Psoas muscle (tissue), 7 donors: ENCODE measurements at regions not wholly inside any gene's neighbourhood (a gene's known extent, or its start where the extent isn't known, plus 50 kb on each side); places are given as distances from the start of the nearest gene placed in this dataset.
A peak's percentile ranks its signal among the peaks of the same experiment; 100 is the strongest.

Experiments used
- ATAC-seq, 4 donors: fragments of 200-7000 bp; cut with Tn5 transposase; one replicate each; pipeline ENCODE4 v1.9.1; 2020; ENCODE audit warnings: moderate library complexity in 3 of 4, mild to moderate bottlenecking in 2 of 4
- DNase-seq, 2 donors: peaks; one replicate each; pipeline ENCODE4 v3.0.0-alpha.2; 2020
- H3K27ac ChIP-seq: fragments of 200-600 bp; one replicate; pipeline ENCODE4 v1.8.0; 2022
- H3K27me3 ChIP-seq, 3 donors: fragments of 200-600 bp in 1 of 3; one replicate each; pipeline versions ENCODE4 v1.6.1 to v1.8.0; 2013 to 2022; ENCODE audit warnings: low read length in 2 of 3, mild to moderate bottlenecking in 2 of 3, moderate library complexity in 1 of 3; ENCODE audit not compliant: insufficient read depth in 3 of 3
- H3K36me3 ChIP-seq, 2 donors: fragments of 200-600 bp in 1 of 2; one replicate each; pipeline versions ENCODE4 v1.6.1 to v1.8.0; 2013 to 2022; ENCODE audit warnings: low read depth in 1 of 2, mild to moderate bottlenecking in 1 of 2, moderate library complexity in 1 of 2; ENCODE audit not compliant: insufficient read depth in 1 of 2
- H3K4me1 ChIP-seq: fragments of 200-600 bp; one replicate; pipeline ENCODE4 v1.8.0; 2022
- H3K4me3 ChIP-seq: fragments of 200-600 bp; one replicate; pipeline ENCODE4 v1.8.0; 2022; ENCODE audit warnings: mild to moderate bottlenecking
- H3K9me3 ChIP-seq: fragments of 200-600 bp; one replicate; pipeline ENCODE4 v1.8.0; 2022
- WGBS, 3 donors: extraction: QIAGEN DNeasy Blood & Tissue Kit; methylation state at CpG; one replicate each; pipeline versions ENCODE4 v1.1.6 to v1.1.7; 2013; 5-methylcytosine and 5-hydroxymethylcytosine counted together
- intact Hi-C, 2 donors: fragments of 100-400 bp; cut with DNase I; formaldehyde crosslinking; loops; one replicate each; pipeline versions ENCODE4 v1.11.0 to v1.14.2; 2022
- TF ChIP-seq, protein P1 (sequence below): fragments of 200-600 bp; IDR thresholded peaks from one replicate; pipeline ENCODE4 v1.8.0; 2022; ENCODE audit warnings: antibody characterized with exemption
- donor health status: healthy with polysubstance abuse.
- donor health status: DM: no; HTN: no; CAD: no; lungs with moderate emphysema.
- donor health status: Bipolar disorder and iron deficiency.
- donor health status: healthy.
- donor health status: DM: yes; HTN: yes; CAD: no.
- donor health status: DM: no; HTN: no; CAD: no.
- donor health status: DM: yes; HTN: yes; CAD: no.

DNA sequence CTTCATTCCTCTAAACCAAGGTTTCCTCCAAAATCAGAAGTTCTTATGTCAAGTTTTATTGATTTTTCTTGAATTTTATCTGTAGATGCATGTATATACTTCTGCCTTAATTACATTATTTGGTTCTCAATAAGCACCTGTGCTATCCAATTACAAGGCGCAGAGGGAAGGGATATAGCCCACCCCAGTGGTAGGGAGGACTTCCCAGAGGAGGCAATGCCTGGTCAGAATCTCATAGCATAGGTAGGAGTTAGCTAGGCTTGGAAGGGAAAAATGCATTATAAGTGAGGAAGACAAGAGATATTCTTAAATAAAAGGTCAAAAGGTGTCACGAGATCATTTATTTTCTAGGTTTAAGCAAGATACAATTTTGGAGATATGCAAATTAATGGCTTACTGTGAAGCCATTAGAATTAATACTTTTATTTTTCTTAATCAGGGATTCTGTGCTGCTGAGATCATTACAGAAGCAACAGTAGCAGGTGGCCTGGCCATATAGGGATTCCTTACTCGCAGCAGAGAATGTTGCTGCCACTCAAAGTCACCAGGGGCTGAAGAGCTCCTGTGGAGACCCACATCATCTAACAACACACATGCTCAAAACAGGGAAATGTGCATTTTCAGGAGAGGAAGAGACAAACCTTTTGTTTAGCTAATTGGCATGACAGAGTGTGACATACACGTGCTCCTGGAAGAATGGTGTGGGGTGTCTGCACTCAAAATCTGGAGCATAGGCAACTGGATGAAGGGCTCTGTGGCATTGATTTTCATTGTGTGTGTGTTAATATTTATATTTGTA, 178.3 kb downstream of the ATG4C start:
- TF ChIP-seq, protein P1, sequence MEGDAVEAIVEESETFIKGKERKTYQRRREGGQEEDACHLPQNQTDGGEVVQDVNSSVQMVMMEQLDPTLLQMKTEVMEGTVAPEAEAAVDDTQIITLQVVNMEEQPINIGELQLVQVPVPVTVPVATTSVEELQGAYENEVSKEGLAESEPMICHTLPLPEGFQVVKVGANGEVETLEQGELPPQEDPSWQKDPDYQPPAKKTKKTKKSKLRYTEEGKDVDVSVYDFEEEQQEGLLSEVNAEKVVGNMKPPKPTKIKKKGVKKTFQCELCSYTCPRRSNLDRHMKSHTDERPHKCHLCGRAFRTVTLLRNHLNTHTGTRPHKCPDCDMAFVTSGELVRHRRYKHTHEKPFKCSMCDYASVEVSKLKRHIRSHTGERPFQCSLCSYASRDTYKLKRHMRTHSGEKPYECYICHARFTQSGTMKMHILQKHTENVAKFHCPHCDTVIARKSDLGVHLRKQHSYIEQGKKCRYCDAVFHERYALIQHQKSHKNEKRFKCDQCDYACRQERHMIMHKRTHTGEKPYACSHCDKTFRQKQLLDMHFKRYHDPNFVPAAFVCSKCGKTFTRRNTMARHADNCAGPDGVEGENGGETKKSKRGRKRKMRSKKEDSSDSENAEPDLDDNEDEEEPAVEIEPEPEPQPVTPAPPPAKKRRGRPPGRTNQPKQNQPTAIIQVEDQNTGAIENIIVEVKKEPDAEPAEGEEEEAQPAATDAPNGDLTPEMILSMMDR: no peak
- Histone ChIP-seq H3K9me3 (no peaks in the 10 kb centered on the region), H3K4me3 (no peak overlapping the region), H3K27me3 (no peaks in the 10 kb centered on the region), H3K27ac (no peak overlapping the region), H3K36me3 (no peaks in the 10 kb centered on the region), H3K4me1 (no peaks in the 10 kb centered on the region)
- ATAC-seq (no peak), DNase-seq (no peak)
- 53 to 54% (median 53%) methylated on average over 4 of the region's 4 CpGs for WGBS, 3 donors
- intact Hi-C loops: no loop called here

DNA sequence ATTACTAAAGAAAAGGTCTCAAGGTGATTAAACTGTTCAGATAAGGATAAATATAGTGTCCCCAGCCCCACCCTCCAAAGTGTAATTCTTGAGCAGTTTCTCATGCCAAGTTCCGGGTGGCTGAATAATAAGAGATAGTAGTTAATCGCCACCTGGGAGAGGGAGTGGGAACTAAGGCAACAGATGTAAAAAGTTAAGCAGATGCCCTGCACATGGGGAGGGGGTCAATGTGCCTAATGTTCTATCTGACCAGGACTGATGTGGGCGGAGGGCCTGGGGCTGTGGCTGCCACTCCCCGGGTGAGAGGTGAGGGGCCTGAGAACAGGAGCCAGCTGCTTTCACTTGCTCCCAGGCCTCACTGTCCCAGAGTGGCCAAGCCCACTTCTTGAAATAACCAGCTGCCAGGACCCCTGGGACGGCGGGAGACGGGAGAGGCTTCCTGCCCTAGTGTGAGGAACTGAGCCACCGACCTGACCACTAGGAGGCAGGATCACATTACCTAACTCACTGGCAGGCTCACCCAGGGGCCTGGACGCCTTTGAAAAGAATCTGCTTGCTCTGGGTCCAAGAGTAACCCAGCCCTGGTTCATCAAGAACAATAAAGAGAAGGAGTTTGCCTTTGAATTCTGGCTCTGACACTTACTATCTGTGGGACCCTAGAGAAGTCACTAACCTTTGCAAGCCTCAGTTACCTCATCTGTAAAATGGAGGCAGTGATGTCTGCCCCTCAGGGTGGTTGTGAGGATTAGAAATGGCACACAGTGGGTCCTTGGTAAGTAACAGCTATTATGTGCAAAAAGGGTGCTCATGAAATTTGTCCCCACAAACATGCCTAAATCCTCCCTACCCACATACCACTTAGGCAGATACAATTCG, 179.2 kb downstream of the ATG4C start:
- no peaks in the 10 kb centered on the region for H3K36me3 ChIP-seq
- no peaks in the 10 kb centered on the region for H3K4me1 ChIP-seq
- no peak for ATAC-seq
- no peak overlapping the region for H3K4me3 ChIP-seq
- no peaks in the 10 kb centered on the region for H3K9me3 ChIP-seq
- 18 to 23% (median 22%) methylated on average over 10 of the region's 10 CpGs for WGBS, 3 donors
- no peaks in the 10 kb centered on the region for H3K27me3 ChIP-seq
- TF ChIP-seq, protein P1: peak; percentile 16
- no peak for DNase-seq
- no peak overlapping the region for H3K27ac ChIP-seq
- intact Hi-C loops: no loop called here

DNA sequence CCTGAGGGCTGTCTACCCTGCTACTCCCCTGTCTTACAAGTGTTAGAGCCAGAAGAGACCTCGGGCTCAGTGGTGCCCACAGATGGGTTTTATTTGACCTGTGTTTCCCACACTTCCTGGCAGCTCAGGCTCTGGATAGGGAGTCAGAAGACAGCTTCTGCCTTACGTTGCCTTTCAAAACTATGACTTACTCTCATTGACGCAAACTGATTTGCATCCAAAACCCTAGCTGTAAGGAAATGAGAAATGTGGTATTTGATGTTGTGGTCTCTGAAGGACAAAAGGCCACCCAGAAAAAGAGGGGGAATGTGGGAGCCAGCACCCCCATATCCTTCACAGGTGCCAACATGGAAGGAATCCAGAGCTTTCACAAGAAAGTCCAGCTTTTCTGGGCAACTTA, 180.2 kb downstream of the ATG4C start:
- H3K9me3 ChIP-seq: no peaks in the 10 kb centered on the region
- ATAC-seq (no peak), DNase-seq (no peak)
- no peak overlapping the region for H3K4me3 ChIP-seq
- no peaks in the 10 kb centered on the region for H3K36me3 ChIP-seq
- no peak overlapping the region for H3K27ac ChIP-seq
- TF ChIP-seq, protein P1: no peak
- intact Hi-C loops: no loop called here
- H3K4me1 ChIP-seq: no peaks in the 10 kb centered on the region
- 51 to 67% (median 62%) methylated on average over 3 of the region's 3 CpGs for WGBS, 3 donors
- no peaks in the 10 kb centered on the region for H3K27me3 ChIP-seq

DNA sequence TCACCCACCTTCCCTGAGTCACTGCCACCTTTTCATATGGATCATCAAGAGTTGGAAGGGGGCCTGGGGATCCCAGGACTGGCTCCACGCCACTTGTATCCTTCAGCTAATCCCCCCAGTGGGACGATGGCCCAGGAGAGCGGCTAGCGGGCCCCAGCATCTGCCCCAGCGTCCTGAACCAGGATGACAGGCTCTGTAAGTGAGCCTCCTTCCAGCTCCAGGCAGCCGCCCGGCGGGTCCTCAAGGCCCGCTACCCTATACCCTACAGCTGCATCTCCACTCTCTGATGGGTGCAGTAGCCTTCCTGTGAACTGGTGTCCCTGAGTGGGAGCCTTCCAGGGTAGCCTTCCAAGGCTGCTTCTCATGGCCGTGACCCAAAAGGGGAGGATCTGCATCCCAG, 183.1 kb downstream of the ATG4C start:
- peaks cover 0 to 4% (median 0%) of the 10 kb centered on the region in 3 donors for H3K27me3 ChIP-seq
- 90 to 91% (median 91%) methylated on average over 10 of the region's 10 CpGs for WGBS, 3 donors
- H3K4me3 ChIP-seq: no peak overlapping the region
- ATAC-seq (no peak), DNase-seq (no peak)
- no peaks in the 10 kb centered on the region for H3K4me1 ChIP-seq
- H3K27ac ChIP-seq: no peak overlapping the region
- no peaks in the 10 kb centered on the region for H3K36me3 ChIP-seq
- TF ChIP-seq, protein P1: no peak
- intact Hi-C loops: no loop called here
- no peaks in the 10 kb centered on the region for H3K9me3 ChIP-seq
